GM21619 (cell line): ENCODE measurements at regions not wholly inside any gene's neighbourhood (a gene's known extent, or its start where the extent isn't known, plus 50 kb on each side); places are given as distances from the start of the nearest gene placed in this dataset.
A peak's percentile ranks its signal among the peaks of the same experiment; 100 is the strongest.

Experiments
- ATAC-seq: cut with Tn5 transposase; IDR thresholded peaks from one replicate; pipeline ENCODE4 v1.9.1; 2021; ENCODE audit not compliant: unreplicated experiment

- no peak for ATAC-seq
Measured at GRCh38 chr1:103854279-103854678, 104.6 kb downstream of the AMY1C start.

GRCh38 chr1:103859721-103860120, 110.0 kb downstream of the AMY1C start:
- no peak for ATAC-seq

- ATAC-seq: no peak
Measured at GRCh38 chr1:103898576-103899345, 149.1 kb downstream of the AMY1C start.

GRCh38 chr1:103900005-103900404, 150.3 kb downstream of the AMY1C start:
- ATAC-seq: no peak

GRCh38 chr1:103901072-103901471, 151.4 kb downstream of the AMY1C start:
- ATAC-seq: no peak

GRCh38 chr1:103905363-103905762, 155.7 kb downstream of the AMY1C start:
- no peak for ATAC-seq

- no peak for ATAC-seq
Measured at GRCh38 chr1:103911450-103911849, 161.8 kb downstream of the AMY1C start.

- no peak for ATAC-seq
Measured at GRCh38 chr1:103917795-103918194, 168.1 kb downstream of the AMY1C start.

- no peak for ATAC-seq
Measured at GRCh38 chr1:103931891-103932290, 182.2 kb downstream of the AMY1C start.

GRCh38 chr1:103937763-103938357, 188.2 kb downstream of the AMY1C start:
- ATAC-seq: peak; percentile 87

GRCh38 chr1:103941086-103941485, 191.4 kb downstream of the AMY1C start:
- no peak for ATAC-seq

- no peak for ATAC-seq
Measured at GRCh38 chr1:103942029-103942428, 192.3 kb downstream of the AMY1C start.

- no peak for ATAC-seq
Measured at GRCh38 chr1:103945774-103946173, 196.1 kb downstream of the AMY1C start.

- ATAC-seq: no peak
Measured at GRCh38 chr1:103948526-103948925, 198.8 kb downstream of the AMY1C start.

- no peak for ATAC-seq
Measured at GRCh38 chr1:103949779-103950178, 200.1 kb downstream of the AMY1C start.

GRCh38 chr1:103953386-103953785, 203.7 kb downstream of the AMY1C start:
- no peak for ATAC-seq

- no peak for ATAC-seq
Measured at GRCh38 chr1:103958699-103959098, 209.0 kb downstream of the AMY1C start.

- ATAC-seq: no peak
Measured at GRCh38 chr1:103959565-103959964, 209.9 kb downstream of the AMY1C start.

- no peak for ATAC-seq
Measured at GRCh38 chr1:103960045-103960444, 210.3 kb downstream of the AMY1C start.

GRCh38 chr1:103960710-103961109, 211.0 kb downstream of the AMY1C start:
- no peak for ATAC-seq

- no peak for ATAC-seq
Measured at GRCh38 chr1:103986792-103987191, 237.1 kb downstream of the AMY1C start.

- no peak for ATAC-seq
Measured at GRCh38 chr1:103997631-103998030, 247.9 kb downstream of the AMY1C start.
